H9 (cell line): ENCODE measurements at regions not wholly inside any gene's neighbourhood (a gene's known extent, or its start where the extent isn't known, plus 50 kb on each side); places are given as distances from the start of the nearest gene placed in this dataset.

Experiments
- DNase-seq: peaks from one replicate; pipeline ENCODE4 v3.0.0-alpha.2; 2017
- H2AFZ ChIP-seq: one replicate; pipeline ENCODE4 v1.6.1; 2013; ENCODE audit warnings: mild to moderate bottlenecking, low read length, control low read depth, moderate library complexity
- H2AK5ac ChIP-seq: 2 replicates; pipeline ENCODE4 v1.6.1; 2013; ENCODE audit warnings: low read length, control low read depth, mixed read lengths; ENCODE audit not compliant: insufficient read length
- H2BK120ac ChIP-seq: one replicate; pipeline ENCODE4 v1.6.1; 2013; ENCODE audit warnings: low read depth, mild to moderate bottlenecking, low read length, control low read depth, inconsistent platforms; ENCODE audit not compliant: poor library complexity, severe bottlenecking
- H2BK12ac ChIP-seq: 2 replicates; pipeline ENCODE4 v1.6.1; 2013; ENCODE audit warnings: low read length, control low read depth, mixed read lengths, low read depth; ENCODE audit not compliant: insufficient read length
- H2BK15ac ChIP-seq: 2 replicates; pipeline ENCODE4 v1.6.1; 2013; ENCODE audit warnings: low read depth, low read length, control low read depth
- H2BK20ac ChIP-seq: one replicate; pipeline ENCODE4 v1.6.1; 2013; ENCODE audit warnings: low read depth, mild to moderate bottlenecking, low read length, control low read depth, inconsistent platforms; ENCODE audit not compliant: poor library complexity, severe bottlenecking
- H2BK5ac ChIP-seq: 2 replicates; pipeline ENCODE4 v1.6.1; 2013; ENCODE audit warnings: low read length, control low read depth, mixed read lengths; ENCODE audit not compliant: insufficient read length
- H3K14ac ChIP-seq: 2 replicates; pipeline ENCODE4 v1.6.1; 2013; ENCODE audit warnings: low read length, control low read depth; ENCODE audit not compliant: insufficient read depth
- H3K18ac ChIP-seq: 2 replicates; pipeline ENCODE4 v1.6.1; 2013; ENCODE audit warnings: low read depth, mild to moderate bottlenecking, mixed read lengths, low read length, control low read depth; ENCODE audit not compliant: insufficient read length
- H3K23ac ChIP-seq: 2 replicates; pipeline ENCODE4 v1.6.1; 2013; ENCODE audit warnings: low read length, control low read depth, mixed read lengths, low read depth; ENCODE audit not compliant: insufficient read length
- H3K23me2 ChIP-seq: 2 replicates; pipeline ENCODE4 v1.6.1; 2013; ENCODE audit warnings: low read depth, mild to moderate bottlenecking, mixed read lengths, low read length, control low read depth; ENCODE audit not compliant: insufficient read length, poor library complexity, severe bottlenecking
- H3K27ac ChIP-seq: 2 replicates; pipeline ENCODE4 v1.5.1; 2013; ENCODE audit warnings: low read length, control low read depth, mixed read lengths, low read depth; ENCODE audit not compliant: insufficient read length
- H3K27me3 ChIP-seq: 2 replicates; pipeline ENCODE4 v1.6.1; 2013; ENCODE audit warnings: low read length, control low read depth, inconsistent platforms; ENCODE audit not compliant: insufficient read depth
- H3K4ac ChIP-seq: 2 replicates; pipeline ENCODE4 v1.6.1; 2013; ENCODE audit warnings: low read depth, mild to moderate bottlenecking, control low read depth, inconsistent platforms, low read length, moderate library complexity
- H3K4me1 ChIP-seq: 2 replicates; pipeline ENCODE4 v1.6.1; 2013; ENCODE audit warnings: low read length, control low read depth, inconsistent platforms; ENCODE audit not compliant: insufficient read depth
- H3K4me2 ChIP-seq: 2 replicates; pipeline ENCODE4 v1.6.1; 2013; ENCODE audit warnings: low read length, control low read depth, mixed read lengths; ENCODE audit not compliant: insufficient read length, insufficient read depth
- H3K56ac ChIP-seq: 2 replicates; pipeline ENCODE4 v1.6.1; 2013; ENCODE audit warnings: low read depth, mild to moderate bottlenecking, mixed read lengths, low read length, control low read depth; ENCODE audit not compliant: insufficient read length
- H3K79me1 ChIP-seq: 2 replicates; pipeline ENCODE4 v1.6.1; 2013; ENCODE audit warnings: low read depth, mild to moderate bottlenecking, moderate library complexity, low read length, control low read depth, inconsistent platforms; ENCODE audit not compliant: insufficient read depth, poor library complexity, severe bottlenecking
- H3K79me2 ChIP-seq: 2 replicates; pipeline ENCODE4 v1.6.1; 2013; ENCODE audit warnings: low read length, control low read depth, inconsistent platforms; ENCODE audit not compliant: insufficient read depth
- H3K9ac ChIP-seq: 2 replicates; pipeline ENCODE4 v1.6.1; 2013; ENCODE audit warnings: low read length, control low read depth, mixed read lengths; ENCODE audit not compliant: insufficient read length; ENCODE audit errors: extremely low read depth
- H3K9me3 ChIP-seq: one replicate; pipeline ENCODE4 v1.6.1; 2013; ENCODE audit warnings: low read depth, low read length, inconsistent platforms; ENCODE audit not compliant: control insufficient read depth
- H3T11ph ChIP-seq: one replicate; pipeline ENCODE4 v1.6.1; 2013; ENCODE audit warnings: mild to moderate bottlenecking, low read length, control low read depth, inconsistent platforms
- H4K20me1 ChIP-seq: one replicate; pipeline ENCODE4 v1.6.1; 2013; ENCODE audit not compliant: control insufficient read depth, insufficient read length, insufficient read depth
- H4K5ac ChIP-seq: 2 replicates; pipeline ENCODE4 v1.6.1; 2013; ENCODE audit warnings: low read depth, mild to moderate bottlenecking, mixed read lengths, low read length, control low read depth; ENCODE audit not compliant: insufficient read length
- H4K8ac ChIP-seq: replicated peaks from 2 replicates; pipeline ENCODE4 v1.6.1; 2013; ENCODE audit warnings: low read length, control low read depth, mixed read lengths, low read depth; ENCODE audit not compliant: insufficient read length
- H4K91ac ChIP-seq: 2 replicates; pipeline ENCODE4 v1.6.1; 2013; ENCODE audit warnings: low read depth, mild to moderate bottlenecking, moderate library complexity, mixed read lengths, low read length, control low read depth; ENCODE audit not compliant: insufficient read length
- H3K27ac Mint-ChIP-seq, 3 experiments: 2 replicates in 2 of 3; 3 replicates in 1 of 3; pipeline ENCODE4 v1.8.0; 2020 to 2021; ENCODE audit warnings: mixed read lengths in 3 of 3, mild to moderate bottlenecking in 1 of 3, moderate library complexity in 1 of 3
- H3K27me3 Mint-ChIP-seq: 2 replicates; pipeline ENCODE4 v1.8.0; 2021; ENCODE audit warnings: low read depth, mild to moderate bottlenecking, moderate library complexity, mixed read lengths
- H3K36me3 Mint-ChIP-seq, 3 experiments: 2 replicates in 2 of 3; 3 replicates in 1 of 3; pipeline ENCODE4 v1.8.0; 2020 to 2021; ENCODE audit warnings: low read depth in 3 of 3, mixed read lengths in 3 of 3; ENCODE audit not compliant: insufficient read depth in 1 of 3
- H3K4me1 Mint-ChIP-seq, 2 experiments: 2 replicates each; pipeline ENCODE4 v1.8.0; 2020; ENCODE audit warnings: mixed read lengths in 2 of 2
- H3K4me3 Mint-ChIP-seq, 2 experiments: 2 replicates in 1 of 2; 3 replicates in 1 of 2; pipeline ENCODE4 v1.8.0; 2020 to 2021; ENCODE audit warnings: mild to moderate bottlenecking in 2 of 2, mixed read lengths in 2 of 2, moderate library complexity in 1 of 2
- H3K9me3 Mint-ChIP-seq, 2 experiments: 2 replicates in 1 of 2; 3 replicates in 1 of 2; pipeline ENCODE4 v1.8.0; 2020; ENCODE audit warnings: mild to moderate bottlenecking in 2 of 2, mixed read lengths in 2 of 2, moderate library complexity in 1 of 2
- WGBS: extraction: QIAGEN DNeasy Blood & Tissue Kit; methylation state at CpG from one replicate; pipeline ENCODE4 v1.1.7; 2013; ENCODE audit warnings: missing lambda C conversion rate, low lambda C conversion rate, mixed read lengths; ENCODE audit not compliant: insufficient read length; ENCODE audit errors: extremely low coverage; 5-methylcytosine and 5-hydroxymethylcytosine counted together
- TF ChIP-seq, protein P1 (sequence below): fragments of 200-600 bp; sonication (generic); conservative IDR thresholded peaks from 3 replicates; pipeline ENCODE4 v1.8.0; 2021; ENCODE audit warnings: antibody characterized with exemption, mild to moderate bottlenecking

DNA sequence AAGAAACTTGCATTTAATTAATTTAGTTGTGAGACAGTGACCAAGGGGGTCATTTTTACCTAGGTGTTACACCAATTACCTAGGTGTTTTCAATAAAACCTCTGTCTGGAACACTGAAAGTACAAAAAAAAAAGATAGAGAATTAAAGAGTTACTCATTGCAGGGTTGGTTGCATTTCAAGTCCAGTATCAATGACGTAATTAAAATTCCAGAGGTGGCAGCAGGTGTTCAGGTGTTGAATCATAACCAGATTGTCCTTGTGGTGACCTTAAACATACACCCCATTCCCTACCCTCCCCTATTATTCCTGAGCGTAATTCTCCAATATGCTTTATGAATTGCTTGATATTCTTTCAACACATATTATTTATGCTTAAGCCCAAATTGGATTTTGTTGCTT lies 352.0 kb upstream of the SLC8A1 start:
- no peaks in the 10 kb centered on the region for H3K79me1 ChIP-seq
- H2AFZ ChIP-seq: no peak overlapping the region
- no peak overlapping the region for H3K4ac ChIP-seq
- no peaks in the 10 kb centered on the region for H3K79me2 ChIP-seq
- H4K8ac ChIP-seq: no peak overlapping the region
- H3K23ac ChIP-seq: no peak overlapping the region
- no peaks in the 10 kb centered on the region for H3K27me3 ChIP-seq
- Mint-ChIP-seq H3K4me3 (no peak overlapping the region), H3K36me3 (0 out of 7 replicates have a peak, but pooled peaks cover 0 to 5% (median 0%) of the 10 kb centered on the region in 3 experiments), H3K27ac (no peak overlapping the region), H3K4me1 (peaks cover 3 to 4% of the 10 kb centered on the region in 2 experiments; a peak in 3 of 4 replicates), H3K27me3 (no peaks in the 10 kb centered on the region), H3K9me3 (no peaks in the 10 kb centered on the region)
- DNase-seq: no peak
- H2AK5ac ChIP-seq: no peak overlapping the region
- no peak overlapping the region for H2BK15ac ChIP-seq
- H3K9ac ChIP-seq: no peak overlapping the region
- H3K18ac ChIP-seq: no peak overlapping the region
- no peak overlapping the region for H2BK20ac ChIP-seq
- no peak overlapping the region for H2BK12ac ChIP-seq
- H4K5ac ChIP-seq: no peak overlapping the region
- no peak overlapping the region for H3K4me2 ChIP-seq
- H2BK120ac ChIP-seq: no peak overlapping the region
- TF ChIP-seq, protein P1, sequence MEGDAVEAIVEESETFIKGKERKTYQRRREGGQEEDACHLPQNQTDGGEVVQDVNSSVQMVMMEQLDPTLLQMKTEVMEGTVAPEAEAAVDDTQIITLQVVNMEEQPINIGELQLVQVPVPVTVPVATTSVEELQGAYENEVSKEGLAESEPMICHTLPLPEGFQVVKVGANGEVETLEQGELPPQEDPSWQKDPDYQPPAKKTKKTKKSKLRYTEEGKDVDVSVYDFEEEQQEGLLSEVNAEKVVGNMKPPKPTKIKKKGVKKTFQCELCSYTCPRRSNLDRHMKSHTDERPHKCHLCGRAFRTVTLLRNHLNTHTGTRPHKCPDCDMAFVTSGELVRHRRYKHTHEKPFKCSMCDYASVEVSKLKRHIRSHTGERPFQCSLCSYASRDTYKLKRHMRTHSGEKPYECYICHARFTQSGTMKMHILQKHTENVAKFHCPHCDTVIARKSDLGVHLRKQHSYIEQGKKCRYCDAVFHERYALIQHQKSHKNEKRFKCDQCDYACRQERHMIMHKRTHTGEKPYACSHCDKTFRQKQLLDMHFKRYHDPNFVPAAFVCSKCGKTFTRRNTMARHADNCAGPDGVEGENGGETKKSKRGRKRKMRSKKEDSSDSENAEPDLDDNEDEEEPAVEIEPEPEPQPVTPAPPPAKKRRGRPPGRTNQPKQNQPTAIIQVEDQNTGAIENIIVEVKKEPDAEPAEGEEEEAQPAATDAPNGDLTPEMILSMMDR: no peak
- WGBS: no CpG with 5 or more reads among the region's 2 CpGs
- H4K20me1 ChIP-seq: no peaks in the 10 kb centered on the region
- H3K9me3 ChIP-seq: no peaks in the 10 kb centered on the region
- no peak overlapping the region for H3K27ac ChIP-seq
- H3K14ac ChIP-seq: no peak overlapping the region
- H4K91ac ChIP-seq: no peak overlapping the region
- no peaks in the 10 kb centered on the region for H3K23me2 ChIP-seq
- H3K56ac ChIP-seq: no peak overlapping the region
- no peak overlapping the region for H3T11ph ChIP-seq
- no peak overlapping the region for H2BK5ac ChIP-seq
- H3K4me1 ChIP-seq: no peaks in the 10 kb centered on the region
